Activated CD4-positive, CD25-positive, alpha-beta regulatory T cell treated with anti-CD3 and anti-CD28 coated beads, Interleukin-2, amount 50 U/mL, for 72 hours (primary cell): ENCODE measurements at regions not wholly inside any gene's neighbourhood (a gene's known extent, or its start where the extent isn't known, plus 50 kb on each side); places are given as distances from the start of the nearest gene placed in this dataset.

Experiments used
- DNase-seq: peaks from one replicate; pipeline ENCODE4 v3.0.0; 2021

DNA sequence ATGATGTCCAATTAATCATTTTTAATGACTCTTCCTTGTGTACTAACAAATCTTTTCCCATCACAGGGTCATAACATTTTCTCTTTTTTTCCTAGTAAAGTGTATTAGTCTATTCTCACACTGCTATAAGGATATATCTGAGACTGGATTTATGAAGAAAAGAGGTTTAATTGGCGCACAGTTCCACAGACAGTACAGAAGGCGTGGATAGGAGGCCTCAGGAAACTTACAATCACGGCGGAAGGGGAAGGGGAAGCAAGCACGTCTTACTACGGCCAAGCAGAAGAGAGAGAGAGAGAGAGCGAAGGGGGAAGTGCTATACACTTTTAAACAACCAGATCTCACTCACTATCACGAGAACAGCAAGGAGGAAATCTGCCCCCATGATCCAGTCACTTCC lies 359.4 kb upstream of the NFE2L3 start:
- DNase-seq = no peak

DNA sequence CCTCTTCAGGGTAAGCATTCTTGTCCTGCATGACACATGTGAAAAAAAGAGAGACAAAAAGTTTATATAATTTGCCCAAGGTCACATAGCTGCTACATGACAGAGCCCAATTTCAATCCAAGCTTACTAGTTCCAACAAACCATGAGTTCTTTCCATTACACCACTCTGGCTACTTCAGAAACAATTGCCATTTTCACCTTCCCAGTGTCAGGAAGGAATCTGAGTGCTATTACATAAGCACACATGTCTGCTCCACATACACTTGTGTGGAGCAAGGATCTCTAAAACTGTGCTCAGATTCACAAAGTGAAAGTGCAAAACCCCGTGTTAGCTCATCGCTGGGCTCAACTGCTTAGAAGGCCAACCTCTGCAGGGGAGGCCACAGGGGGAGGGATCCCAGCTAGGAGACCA lies 356.2 kb upstream of the NFE2L3 start:
- no peak for DNase-seq

DNA sequence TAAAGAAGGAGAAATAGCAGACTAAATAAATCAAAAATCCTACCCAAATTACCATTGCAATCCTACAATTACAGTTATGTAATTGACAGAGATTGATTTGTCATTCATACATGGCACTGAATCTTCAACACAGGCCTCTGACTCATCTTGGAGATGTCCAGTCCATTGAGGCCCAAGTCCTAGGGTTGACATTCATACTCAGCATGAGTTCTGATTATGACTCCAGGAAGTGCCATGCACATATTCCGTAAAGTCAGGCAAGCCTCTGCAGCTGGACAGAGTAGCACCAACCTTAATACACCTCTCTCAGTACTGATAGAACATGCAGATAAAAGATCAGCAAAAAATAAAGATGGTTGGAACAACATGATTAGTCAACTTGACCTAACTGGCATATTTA lies 353.7 kb upstream of the NFE2L3 start:
- no peak for DNase-seq

DNA sequence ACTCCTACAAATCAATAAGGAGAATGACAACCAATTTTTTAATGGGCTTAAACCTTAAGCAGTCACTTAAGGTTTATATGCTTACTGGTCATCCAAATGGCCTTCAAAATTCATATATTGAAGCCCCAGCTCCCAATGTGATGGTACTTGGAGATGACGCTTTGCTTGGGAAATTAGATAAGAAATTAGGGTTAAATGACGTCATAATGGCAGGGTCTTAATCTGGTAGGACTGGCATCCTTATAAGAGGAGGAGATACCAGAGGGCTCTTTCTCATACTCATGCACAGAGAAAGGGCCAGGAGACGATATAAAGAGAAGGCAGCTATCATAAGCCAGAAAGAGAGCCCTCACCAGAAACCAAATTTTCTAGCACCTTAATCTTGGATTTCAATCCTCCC lies 350.8 kb upstream of the NFE2L3 start:
- no peak for DNase-seq

DNA sequence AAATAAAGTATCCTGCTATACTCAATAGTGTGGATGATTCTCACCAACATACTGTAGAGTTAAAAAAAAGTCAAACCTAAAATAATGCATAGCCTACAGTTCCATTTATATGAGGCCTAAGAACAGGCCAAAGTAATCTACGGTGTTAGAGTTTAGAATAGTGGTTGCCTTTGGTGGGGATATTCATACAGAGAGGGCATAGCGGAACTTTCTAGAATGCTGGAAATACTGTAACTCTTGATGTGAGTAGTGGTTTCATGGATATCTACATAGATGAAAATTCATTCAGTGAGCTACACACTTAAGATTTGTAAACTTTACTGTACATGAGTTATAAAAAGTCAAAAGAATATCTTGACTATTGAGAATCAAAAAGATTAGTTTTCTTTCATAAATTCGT lies 349.9 kb upstream of the NFE2L3 start:
- no peak for DNase-seq

DNA sequence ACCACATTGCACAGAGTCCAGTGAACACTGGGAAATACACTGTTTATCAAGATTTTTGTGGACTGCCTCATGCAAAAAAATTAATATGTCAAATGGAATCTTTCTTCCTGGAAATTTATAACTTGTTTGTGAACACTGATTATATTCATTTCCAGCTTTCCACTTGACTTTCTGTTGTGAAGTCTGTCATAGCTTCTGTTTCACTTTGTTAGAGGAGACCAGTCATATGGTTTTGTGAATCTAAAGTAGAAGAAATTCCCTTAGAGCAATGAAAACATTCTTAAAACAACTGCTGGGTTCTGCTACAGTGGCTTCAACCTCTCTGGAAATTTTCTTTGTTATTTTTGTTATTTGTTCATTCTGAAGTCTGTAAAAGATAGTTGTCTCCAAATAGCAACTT lies 349.5 kb upstream of the NFE2L3 start:
- DNase-seq = no peak

DNA sequence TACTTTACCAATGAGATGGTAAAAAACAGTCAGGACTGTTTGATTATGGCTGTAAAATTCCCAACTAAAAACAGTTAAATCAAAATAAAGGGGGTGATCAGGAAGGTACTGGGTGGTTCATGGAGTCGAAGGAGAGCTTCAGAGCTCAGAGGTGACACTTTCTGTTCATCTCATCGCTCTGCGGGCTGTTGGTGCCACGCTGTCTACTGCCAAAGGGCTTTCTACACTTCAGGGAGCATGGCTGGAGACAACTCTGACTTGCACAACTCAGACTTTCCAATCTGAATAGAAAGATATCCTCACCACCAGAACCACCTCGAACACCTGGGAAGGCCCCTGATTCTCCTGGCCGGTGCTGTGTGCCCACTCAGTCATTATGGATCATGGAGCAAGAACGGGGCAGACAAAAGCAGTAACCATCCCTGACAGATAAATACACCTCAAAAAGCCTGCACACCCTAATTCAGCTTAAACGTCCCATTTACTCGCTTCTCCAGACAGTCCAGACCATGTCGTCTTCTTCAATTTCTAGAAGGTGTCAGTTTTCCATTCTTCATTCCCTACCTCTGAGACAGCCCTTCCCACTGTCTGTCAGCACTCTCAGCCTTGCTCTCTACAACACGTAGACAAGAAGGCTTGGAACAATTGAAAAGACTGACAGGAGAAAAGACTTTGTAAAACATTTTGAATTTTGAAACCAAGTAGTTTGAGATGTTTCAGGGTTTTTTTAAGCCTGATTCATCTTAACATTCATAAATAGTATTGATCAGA lies 348.7 kb upstream of the NFE2L3 start:
- no peak for DNase-seq

DNA sequence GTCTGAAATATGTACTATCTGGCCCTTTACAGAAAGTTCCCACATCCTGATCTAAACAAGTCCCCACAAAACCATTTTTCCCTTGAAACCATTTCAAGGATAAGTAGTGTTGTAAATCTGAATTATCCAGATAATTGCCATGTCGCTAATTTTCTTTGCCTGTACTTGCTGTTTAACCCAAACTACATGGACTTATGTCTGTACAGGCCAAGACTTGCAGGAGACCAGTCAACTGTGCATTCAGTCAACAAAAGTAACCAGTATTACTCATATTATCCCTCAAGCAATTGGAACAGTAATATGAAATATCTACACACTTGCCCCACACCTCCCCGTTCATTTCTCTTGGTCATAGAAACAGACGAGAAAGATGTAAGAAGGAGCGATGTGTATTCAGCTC lies 347.8 kb upstream of the NFE2L3 start:
- DNase-seq = no peak

DNA sequence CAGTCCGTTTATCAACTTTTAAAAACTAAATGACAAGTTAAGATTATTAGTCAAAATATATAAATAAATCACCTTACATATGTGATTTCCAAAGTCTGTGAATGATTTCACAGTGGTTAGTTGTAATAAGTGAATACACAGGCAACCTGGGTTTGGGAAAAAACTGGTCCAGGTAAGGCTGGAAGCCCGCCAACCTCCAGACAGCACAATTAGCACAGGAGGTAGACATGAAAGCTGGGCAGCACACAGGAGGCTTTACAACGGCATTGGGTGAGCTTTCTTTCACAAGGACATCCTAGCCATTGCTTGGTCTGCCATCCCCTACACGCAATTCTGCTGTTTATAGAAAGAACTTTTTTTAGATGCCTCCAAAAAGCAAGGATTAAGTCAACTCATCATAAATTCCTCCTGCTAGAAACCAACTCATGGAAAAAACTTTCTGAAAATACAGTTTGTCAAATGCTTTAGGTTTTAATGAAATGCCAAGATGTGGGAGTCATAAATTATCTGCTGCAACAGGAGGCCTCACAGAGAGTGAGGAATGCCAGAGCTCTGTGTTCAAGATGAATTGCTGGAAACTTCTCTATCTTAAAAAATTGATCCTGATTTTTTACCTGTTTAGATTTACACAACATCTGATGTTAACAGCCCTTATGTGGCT lies 346.8 kb upstream of the NFE2L3 start:
- no peak for DNase-seq

DNA sequence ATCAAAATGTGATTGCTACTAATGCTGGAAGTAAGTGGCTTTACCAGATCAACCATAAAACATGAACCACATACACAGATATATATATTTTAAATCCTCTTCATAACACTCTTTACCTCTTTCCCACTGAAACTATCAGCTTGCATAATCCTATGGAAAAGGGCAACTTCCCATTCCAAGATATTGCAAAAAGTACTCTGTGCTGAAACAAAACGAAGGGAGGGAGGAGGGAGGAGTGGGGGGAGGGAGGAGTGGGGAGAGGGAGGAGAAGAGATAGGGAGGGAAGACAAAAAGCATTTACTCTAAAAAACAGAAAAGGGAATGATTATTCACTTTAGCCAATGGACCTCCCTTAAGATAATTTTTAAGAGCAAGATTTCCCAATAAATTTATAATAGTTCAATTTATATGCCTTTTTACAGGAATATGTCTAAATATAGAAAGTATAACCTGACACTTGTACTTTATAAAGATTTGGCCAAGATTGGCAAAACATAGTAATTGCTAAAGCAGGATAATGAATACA lies 344.8 kb upstream of the NFE2L3 start:
- no peak for DNase-seq

DNA sequence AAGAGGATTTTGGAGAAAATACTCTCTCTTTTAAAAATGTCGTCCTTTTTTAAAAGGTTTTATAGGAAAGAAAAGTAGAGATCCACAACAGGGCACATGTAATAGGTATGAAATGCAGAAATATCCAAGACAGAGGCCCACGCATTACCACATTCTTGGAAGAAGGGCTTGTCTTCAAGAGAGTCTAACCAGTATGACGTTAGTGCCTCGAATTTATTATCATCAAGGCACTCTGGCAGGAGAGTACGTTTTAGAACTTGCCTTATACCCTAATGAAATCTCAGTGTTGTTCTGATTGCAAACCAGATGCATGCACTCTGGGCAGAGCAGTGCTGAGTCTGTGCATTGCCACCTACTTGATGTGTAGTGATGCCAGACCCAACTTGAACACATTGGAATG lies 342.6 kb upstream of the NFE2L3 start:
- no peak for DNase-seq

DNA sequence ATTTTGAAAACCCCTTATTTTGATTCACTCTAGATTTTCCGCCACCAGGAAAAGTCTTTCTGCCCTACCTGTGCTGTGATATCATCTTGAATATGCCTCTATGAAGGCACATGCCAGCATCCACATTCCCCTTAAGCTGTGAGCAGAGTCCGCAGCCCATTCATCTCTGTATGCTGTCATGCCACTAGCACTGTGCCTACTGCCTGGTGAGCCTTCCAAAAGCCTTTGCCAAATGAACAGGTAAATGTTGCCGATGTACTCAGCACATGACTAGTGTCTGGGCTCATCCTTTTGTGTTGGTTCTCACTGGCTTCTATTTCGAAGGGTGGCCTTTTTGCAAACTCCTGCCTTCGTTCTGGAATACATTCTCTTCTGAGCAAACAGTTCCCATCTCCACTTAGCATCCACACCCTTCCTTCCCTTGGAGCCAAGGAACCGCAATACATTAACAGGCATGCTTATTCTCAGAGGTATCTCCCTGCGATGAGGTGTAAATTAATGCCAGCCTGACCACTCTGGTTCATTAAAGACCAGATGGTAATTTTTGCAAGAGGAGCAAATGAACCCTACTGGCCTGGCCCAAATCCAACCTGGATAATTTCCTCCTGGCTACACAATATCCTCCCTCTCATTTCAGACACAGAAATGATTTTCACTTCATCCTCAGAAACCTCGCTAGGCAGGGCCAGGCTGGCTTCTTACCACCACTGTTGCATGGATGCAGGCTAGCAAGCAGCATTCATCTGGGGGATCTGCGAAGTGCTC lies 339.7 kb upstream of the NFE2L3 start:
- no peak for DNase-seq

DNA sequence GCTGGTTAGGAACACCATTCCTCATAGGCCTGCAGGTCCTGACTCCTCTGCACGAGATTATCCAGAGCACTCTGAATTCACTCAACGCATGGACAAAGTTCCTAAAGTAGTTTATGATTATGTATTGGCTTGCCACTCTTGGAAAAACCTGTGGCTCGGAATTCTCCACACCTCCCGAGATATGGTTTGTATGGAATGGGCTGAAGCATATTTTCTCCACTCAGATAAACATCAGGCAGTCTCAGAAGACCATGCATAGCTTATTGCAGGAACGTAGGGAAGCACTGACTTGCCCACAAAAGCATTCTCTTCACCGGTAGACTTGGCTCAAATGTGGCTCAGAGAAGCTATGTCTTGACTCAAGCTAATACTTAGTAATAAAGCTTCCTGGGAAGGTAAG lies 338.6 kb upstream of the NFE2L3 start:
- DNase-seq = no peak

DNA sequence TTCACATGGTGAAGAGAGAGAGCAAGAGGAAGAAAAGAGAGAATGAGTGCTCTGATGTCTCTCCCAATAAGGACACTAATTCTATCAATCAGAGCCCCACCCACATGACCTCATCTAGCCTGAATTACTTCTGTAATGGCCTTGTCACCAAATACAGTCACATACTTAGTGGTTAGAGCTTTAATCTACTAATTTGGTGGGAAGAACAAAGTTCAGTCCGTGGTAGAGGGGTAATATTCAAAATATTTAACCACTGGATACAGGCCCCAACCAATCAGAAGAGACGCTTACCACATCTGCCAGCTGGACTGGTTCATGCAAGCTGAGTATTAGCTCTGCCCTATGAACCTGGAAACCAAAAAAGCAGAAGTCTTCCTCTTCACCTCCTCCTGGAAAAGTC lies 336.3 kb upstream of the NFE2L3 start:
- DNase-seq = no peak

DNA sequence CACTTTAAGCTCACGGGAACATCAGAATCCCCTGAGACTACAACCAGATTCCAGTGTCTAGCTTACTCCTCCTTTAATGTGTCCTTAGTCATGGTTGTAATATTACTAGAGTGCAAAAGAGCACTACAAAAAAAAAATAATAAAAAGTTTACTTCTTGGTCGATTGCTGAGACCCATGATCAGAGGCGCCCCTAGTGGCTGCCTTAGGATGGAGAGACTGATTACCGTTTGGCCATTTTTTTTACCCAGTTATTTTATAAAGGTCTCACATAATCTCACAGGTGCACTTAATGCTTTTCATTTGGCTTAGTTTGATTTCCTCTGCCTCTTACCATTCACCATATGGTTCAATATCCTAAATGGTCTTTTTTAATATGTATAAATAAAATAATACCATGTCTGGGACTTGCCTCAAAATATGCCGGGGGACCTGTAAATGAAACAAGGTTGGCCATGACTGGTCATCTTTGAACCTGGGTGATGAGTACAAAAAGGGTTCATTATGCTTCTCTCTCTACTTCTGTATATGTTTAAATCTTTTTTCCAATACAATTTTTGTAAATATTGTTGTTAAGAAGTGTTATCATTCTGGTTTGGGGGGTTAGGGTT lies 331.5 kb upstream of the NFE2L3 start:
- no peak for DNase-seq

DNA sequence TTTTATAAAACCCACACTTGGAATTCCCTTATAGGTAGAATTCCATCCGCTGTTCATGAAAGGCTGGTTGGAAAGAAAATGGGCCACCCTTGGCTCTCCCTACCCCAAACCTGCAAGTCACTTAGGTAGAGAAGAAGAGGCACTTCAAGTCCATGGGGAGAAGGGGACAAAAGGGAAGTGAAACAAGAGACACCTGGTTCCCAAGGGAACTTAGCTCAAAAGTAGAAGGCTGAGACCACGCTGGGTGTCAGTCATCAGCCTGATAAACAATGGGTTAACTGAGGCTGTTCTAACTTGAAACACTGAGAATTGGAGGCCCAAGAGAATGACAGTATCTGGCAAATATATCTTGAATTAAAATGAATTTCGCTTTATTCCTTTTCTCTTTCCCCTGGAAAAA lies 330.8 kb upstream of the NFE2L3 start:
- no peak for DNase-seq

DNA sequence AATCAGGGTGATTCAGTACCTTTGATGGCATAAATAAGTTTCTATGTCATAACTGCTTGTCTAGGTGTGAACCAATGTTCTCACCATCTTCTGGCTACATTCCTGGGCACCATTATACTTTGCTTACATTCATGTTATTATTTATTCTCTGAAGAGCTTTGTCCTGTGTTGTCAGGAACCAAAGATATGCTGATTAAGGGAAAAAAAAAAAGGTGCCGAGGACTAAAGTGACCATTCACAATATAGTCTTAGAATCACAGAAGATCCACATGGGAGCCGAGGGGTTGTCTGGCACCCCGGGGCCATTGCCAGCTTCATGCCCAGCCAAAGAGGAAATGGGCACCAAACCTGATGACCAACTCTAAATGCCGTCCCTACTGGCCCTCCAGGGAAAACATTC lies 329.2 kb upstream of the NFE2L3 start:
- no peak for DNase-seq

DNA sequence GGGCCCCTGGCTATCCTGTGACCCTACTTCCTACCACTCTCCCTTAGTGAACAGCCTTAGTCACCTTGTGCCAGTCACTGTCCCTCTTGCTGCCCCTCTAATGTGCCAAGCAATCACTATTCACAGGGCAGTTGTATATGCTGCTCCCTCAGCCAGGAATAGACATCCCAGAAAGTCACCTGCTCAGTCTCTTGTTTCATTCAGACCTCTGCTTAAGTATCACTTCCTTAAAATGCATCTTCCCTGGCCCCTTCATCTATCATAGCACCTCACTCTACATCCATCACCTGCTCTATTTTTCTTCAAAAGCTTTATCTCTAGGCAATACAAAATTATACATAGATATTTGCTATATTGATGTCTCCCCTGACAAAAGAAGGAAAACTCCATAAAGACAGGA lies 328.4 kb upstream of the NFE2L3 start:
- DNase-seq = no peak

DNA sequence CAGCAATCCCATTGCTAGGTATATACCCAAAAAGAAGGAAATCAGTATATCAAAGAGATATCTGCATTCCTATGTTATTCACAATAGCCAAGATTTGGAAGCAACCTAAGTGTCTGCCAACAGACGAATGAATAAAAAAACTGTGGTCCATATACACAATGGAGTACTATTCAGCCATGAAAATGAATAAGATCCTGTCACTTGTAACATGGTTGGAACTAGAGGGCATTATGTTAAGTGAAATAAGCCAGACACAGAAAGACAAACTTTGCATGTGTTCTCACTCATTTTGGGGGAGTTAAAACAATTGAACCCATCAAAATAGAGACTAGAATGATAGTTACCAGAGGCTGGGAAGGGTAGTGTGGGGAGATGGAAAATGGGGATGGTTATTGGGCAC lies 323.5 kb upstream of the NFE2L3 start:
- DNase-seq = no peak

DNA sequence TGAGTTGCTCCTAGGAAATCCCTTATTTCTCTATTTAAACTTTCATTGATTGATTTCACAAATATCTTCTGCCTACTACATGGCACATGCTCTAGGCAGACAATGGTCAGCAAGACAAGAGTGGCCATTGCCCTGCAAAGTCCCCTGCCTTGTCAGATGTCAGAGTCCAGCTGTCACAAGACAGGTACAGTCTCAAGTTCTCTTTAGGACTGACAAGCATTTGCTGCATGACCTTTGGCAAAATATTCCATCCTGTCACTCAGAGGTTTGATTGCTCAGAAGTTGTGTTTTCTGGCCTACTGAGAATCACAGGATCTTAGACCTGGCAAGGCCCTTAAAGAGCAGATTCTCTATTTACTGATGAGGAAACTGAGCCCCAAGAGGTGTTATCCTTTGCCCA lies 322.3 kb upstream of the NFE2L3 start:
- DNase-seq = no peak

DNA sequence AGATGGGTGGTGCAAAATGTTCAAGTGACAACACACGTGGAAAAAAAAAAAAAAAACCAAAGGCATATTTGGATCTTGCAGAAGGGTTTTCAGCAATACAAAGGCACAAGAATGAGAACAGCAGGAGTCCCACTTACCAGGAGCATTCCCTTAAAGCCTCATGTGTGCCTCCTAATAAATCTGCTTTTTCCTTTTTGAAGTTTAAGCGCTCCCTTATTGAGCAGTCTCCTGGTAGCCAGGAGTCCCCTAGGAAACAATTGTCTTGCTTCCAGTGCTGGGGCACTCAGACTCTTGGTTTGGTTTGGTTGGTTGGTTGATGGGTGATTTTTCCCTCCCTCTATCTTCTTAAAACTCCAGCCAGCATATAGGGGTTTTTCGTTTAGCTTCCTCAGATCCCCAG lies 321.8 kb upstream of the NFE2L3 start:
- DNase-seq = no peak

DNA sequence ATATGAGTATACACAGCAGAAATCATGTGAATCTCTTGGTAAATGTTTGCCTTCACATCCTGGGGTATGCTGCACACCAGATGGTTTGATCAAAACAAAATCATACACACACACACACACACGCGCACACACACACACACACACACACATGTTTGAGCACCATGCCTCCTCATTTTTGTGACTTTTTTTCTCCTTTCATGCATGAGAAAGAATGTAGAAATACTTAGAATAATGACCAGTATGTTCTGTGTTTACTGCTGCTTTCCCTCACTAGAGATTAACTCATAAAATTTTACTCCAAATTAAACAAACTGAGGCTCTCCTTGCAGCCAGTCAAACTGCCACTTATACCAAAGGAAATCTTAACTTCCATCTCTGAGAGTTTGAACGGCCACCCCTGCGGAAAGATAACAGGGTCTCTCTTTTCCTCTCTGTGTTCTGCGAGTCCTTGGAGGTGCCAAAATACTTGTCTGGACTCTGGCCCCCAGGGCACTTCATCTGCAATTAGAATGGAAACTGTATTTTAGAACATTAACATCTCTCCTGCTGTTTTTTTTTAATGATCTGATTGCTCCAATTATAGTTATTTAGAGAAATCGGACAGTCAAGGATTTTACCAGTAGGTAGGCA lies 320.8 kb upstream of the NFE2L3 start:
- no peak for DNase-seq

DNA sequence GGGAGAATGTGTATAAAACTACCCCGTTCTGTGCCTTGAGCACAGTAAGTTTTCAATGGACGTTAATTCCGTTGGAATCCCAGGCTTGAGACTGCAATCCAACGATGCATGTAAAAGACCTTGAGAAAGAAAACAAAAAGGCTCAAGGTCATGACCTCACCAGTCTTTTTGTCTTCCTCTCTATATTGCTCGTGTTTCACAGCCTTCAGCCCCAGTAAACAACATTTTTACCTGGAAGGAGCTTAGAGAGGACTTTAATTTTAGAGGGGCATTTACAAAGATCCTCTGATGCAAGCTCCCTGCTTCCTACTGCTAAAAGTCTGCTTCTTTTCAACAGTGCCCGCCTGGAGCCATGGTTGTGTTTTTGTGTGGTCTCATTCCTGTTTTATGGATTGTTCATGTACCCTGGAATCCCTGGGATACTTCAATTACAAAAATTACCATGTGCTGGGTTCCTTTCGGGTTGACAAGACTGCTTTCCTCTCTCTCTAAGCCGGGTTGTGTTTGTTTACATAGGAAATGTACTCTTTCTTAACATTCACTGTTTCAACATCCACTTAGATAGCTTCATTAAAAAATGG lies 320.1 kb upstream of the NFE2L3 start:
- DNase-seq = no peak
